ENCODE measurements at regions not wholly inside any gene's neighbourhood (a gene's known extent, or its start where the extent isn't known, plus 50 kb on each side); places are given as distances from the start of the nearest gene placed in this dataset.

DNA sequence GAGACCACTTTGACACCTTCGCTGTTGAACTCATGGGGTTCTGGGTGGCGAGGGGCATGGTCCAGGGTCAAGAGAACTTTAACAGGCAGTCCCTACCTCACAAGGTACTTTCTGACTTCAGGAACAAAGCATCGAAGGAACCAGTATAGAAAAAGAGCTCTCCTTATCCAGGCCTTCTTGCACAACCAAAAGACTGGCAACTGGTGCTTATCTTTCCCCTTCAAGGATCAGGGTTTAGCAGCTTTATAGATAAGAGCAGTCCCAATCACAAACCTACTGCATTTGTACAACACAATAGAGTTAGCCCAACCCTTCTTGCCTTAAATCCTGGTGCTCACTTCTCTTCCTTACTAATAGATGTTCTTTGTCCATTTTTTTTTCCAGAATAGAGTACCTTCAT lies 116.3 kb downstream of the SNX5 start:
- TF ChIP-seq POLR2A (IDR thresholded peaks at IDR 0.05; ENCODE audit: extremely low read depth, insufficient read length) (no peak), MYC (IDR thresholded peaks at IDR 0.05; ENCODE audit: low read depth, low read length) (no peak)
- TF ChIP-seq, protein P1, sequence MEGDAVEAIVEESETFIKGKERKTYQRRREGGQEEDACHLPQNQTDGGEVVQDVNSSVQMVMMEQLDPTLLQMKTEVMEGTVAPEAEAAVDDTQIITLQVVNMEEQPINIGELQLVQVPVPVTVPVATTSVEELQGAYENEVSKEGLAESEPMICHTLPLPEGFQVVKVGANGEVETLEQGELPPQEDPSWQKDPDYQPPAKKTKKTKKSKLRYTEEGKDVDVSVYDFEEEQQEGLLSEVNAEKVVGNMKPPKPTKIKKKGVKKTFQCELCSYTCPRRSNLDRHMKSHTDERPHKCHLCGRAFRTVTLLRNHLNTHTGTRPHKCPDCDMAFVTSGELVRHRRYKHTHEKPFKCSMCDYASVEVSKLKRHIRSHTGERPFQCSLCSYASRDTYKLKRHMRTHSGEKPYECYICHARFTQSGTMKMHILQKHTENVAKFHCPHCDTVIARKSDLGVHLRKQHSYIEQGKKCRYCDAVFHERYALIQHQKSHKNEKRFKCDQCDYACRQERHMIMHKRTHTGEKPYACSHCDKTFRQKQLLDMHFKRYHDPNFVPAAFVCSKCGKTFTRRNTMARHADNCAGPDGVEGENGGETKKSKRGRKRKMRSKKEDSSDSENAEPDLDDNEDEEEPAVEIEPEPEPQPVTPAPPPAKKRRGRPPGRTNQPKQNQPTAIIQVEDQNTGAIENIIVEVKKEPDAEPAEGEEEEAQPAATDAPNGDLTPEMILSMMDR (IDR thresholded peaks at IDR 0.05; ENCODE audit: low read depth, low read length) = no peak
- TF ChIP-seq, protein P2, sequence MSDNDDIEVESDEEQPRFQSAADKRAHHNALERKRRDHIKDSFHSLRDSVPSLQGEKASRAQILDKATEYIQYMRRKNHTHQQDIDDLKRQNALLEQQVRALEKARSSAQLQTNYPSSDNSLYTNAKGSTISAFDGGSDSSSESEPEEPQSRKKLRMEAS (IDR thresholded peaks at IDR 0.05; ENCODE audit: low read depth, low read length) = no peak
